ENCODE measurements at regions not wholly inside any gene's neighbourhood (a gene's known extent, or its start where the extent isn't known, plus 50 kb on each side); places are given as distances from the start of the nearest gene placed in this dataset.

GRCh38 chr12:74408601-74409166, 129.0 kb upstream of the ATXN7L3B start:
- no peaks in the 10 kb centered on the region for H3K79me2 ChIP-seq (ENCODE audit: insufficient read depth, low read length)
- no peaks in the 10 kb centered on the region for H3K4me1 ChIP-seq (ENCODE audit: insufficient read depth, low read length, severe bottlenecking)
- no peak overlapping the region for H3K4me3 ChIP-seq (ENCODE audit: low read depth, low read length, poor library complexity, severe bottlenecking)
- H3K27me3 ChIP-seq (ENCODE audit: insufficient read depth, low read length) = no peaks in the 10 kb centered on the region
- H3K36me3 ChIP-seq (ENCODE audit: insufficient read depth, low read length) = no peaks in the 10 kb centered on the region
- no peaks in the 10 kb centered on the region for H3K9me3 ChIP-seq (ENCODE audit: low read length)
- no peak overlapping the region for H3K9ac ChIP-seq (ENCODE audit: low read length)
- H3K27ac ChIP-seq (ENCODE audit: low read depth, low read length, poor library complexity, severe bottlenecking) = no peak overlapping the region
- H2AFZ ChIP-seq (ENCODE audit: low read length) = no peak overlapping the region
- TF ChIP-seq, protein P1, sequence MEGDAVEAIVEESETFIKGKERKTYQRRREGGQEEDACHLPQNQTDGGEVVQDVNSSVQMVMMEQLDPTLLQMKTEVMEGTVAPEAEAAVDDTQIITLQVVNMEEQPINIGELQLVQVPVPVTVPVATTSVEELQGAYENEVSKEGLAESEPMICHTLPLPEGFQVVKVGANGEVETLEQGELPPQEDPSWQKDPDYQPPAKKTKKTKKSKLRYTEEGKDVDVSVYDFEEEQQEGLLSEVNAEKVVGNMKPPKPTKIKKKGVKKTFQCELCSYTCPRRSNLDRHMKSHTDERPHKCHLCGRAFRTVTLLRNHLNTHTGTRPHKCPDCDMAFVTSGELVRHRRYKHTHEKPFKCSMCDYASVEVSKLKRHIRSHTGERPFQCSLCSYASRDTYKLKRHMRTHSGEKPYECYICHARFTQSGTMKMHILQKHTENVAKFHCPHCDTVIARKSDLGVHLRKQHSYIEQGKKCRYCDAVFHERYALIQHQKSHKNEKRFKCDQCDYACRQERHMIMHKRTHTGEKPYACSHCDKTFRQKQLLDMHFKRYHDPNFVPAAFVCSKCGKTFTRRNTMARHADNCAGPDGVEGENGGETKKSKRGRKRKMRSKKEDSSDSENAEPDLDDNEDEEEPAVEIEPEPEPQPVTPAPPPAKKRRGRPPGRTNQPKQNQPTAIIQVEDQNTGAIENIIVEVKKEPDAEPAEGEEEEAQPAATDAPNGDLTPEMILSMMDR (IDR thresholded peaks at IDR 0.05; ENCODE audit: low read length) = no peak
- no peak for TF ChIP-seq EZH2 (IDR thresholded peaks at IDR 0.05; ENCODE audit: borderline replicate concordance, low read length)
- H3K9me2 ChIP-seq (ENCODE audit: low read depth, low read length) = no peaks in the 10 kb centered on the region
- no peak overlapping the region for H3K4me2 ChIP-seq (ENCODE audit: low read length)
- no peaks in the 10 kb centered on the region for H3F3A ChIP-seq (ENCODE audit: insufficient read depth, low read length)
- H4K20me1 ChIP-seq (ENCODE audit: insufficient read depth, low read length) = no peaks in the 10 kb centered on the region

GRCh38 chr12:74412606-74413230, 124.9 kb upstream of the ATXN7L3B start:
- Histone ChIP-seq H3K4me3 (ENCODE audit: low read depth, low read length, poor library complexity, severe bottlenecking) (no peak overlapping the region), H3K9ac (ENCODE audit: low read length) (no peak overlapping the region), H2AFZ (ENCODE audit: low read length) (no peak overlapping the region), H3K27ac (ENCODE audit: low read depth, low read length, poor library complexity, severe bottlenecking) (no peak overlapping the region), H3K4me1 (ENCODE audit: insufficient read depth, low read length, severe bottlenecking) (no peaks in the 10 kb centered on the region), H3K9me3 (ENCODE audit: low read length) (no peaks in the 10 kb centered on the region), H3K4me2 (ENCODE audit: low read length) (no peak overlapping the region), H3K27me3 (ENCODE audit: insufficient read depth, low read length) (no peaks in the 10 kb centered on the region), H4K20me1 (ENCODE audit: insufficient read depth, low read length) (no peaks in the 10 kb centered on the region), H3F3A (ENCODE audit: insufficient read depth, low read length) (no peaks in the 10 kb centered on the region), H3K79me2 (ENCODE audit: insufficient read depth, low read length) (no peaks in the 10 kb centered on the region), H3K9me2 (ENCODE audit: low read depth, low read length) (no peaks in the 10 kb centered on the region), H3K36me3 (ENCODE audit: insufficient read depth, low read length) (no peaks in the 10 kb centered on the region)
- TF ChIP-seq, protein P1 (IDR thresholded peaks at IDR 0.05; ENCODE audit: low read length) = peak; percentile 50
- no peak for TF ChIP-seq EZH2 (IDR thresholded peaks at IDR 0.05; ENCODE audit: borderline replicate concordance, low read length)

DNA sequence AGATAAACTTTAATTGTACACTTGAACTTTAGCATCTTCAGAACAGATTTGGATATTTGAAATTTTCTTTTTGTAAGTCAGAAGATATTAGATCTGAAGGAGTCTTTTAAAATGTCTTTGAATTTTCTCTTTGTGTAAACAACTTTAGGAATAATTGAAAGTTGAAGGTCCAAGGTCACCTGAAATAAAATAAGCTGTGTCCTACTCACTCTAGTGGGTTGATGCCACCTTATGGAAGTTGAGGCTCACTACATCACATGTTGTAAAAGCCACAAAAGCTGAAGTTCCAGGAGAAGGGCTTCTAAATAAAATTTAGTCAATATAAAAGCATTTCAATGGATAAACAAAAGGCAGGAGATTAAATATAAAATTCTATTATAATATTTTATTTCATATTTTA, 122.0 kb upstream of the ATXN7L3B start:
- H3K4me1 ChIP-seq (ENCODE audit: insufficient read depth, low read length, severe bottlenecking) = no peaks in the 10 kb centered on the region
- H4K20me1 ChIP-seq (ENCODE audit: insufficient read depth, low read length) = no peaks in the 10 kb centered on the region
- no peak overlapping the region for H3K27ac ChIP-seq (ENCODE audit: low read depth, low read length, poor library complexity, severe bottlenecking)
- no peak overlapping the region for H3K4me2 ChIP-seq (ENCODE audit: low read length)
- H3K27me3 ChIP-seq (ENCODE audit: insufficient read depth, low read length) = no peaks in the 10 kb centered on the region
- H3K9me3 ChIP-seq (ENCODE audit: low read length) = no peaks in the 10 kb centered on the region
- no peaks in the 10 kb centered on the region for H3K36me3 ChIP-seq (ENCODE audit: insufficient read depth, low read length)
- H3K9me2 ChIP-seq (ENCODE audit: low read depth, low read length) = no peaks in the 10 kb centered on the region
- H2AFZ ChIP-seq (ENCODE audit: low read length) = no peak overlapping the region
- no peak overlapping the region for H3K9ac ChIP-seq (ENCODE audit: low read length)
- no peaks in the 10 kb centered on the region for H3K79me2 ChIP-seq (ENCODE audit: insufficient read depth, low read length)
- no peaks in the 10 kb centered on the region for H3F3A ChIP-seq (ENCODE audit: insufficient read depth, low read length)
- no peak overlapping the region for H3K4me3 ChIP-seq (ENCODE audit: low read depth, low read length, poor library complexity, severe bottlenecking)
- no peak for TF ChIP-seq EZH2 (IDR thresholded peaks at IDR 0.05; ENCODE audit: borderline replicate concordance, low read length)
- TF ChIP-seq, protein P1 (IDR thresholded peaks at IDR 0.05; ENCODE audit: low read length) = peak; percentile 58

Data from OCI-LY1 (cell line).